Activated B cell treated with CpG ODN at 0.5 μM for 24 hours (primary cell): ENCODE measurements at regions not wholly inside any gene's neighbourhood (a gene's known extent, or its start where the extent isn't known, plus 50 kb on each side); places are given as distances from the start of the nearest gene placed in this dataset.

Source experiments
- ATAC-seq: fragments of 200-7000 bp; cut with Tn5 transposase; one replicate; pipeline ENCODE4 v1.10.0; 2021; ENCODE audit warnings: low read depth, mild to moderate bottlenecking, moderate library complexity
- CTCF ChIA-PET: fragments of 350-600 bp; sonication (Branson Sonifier 250); formaldehyde crosslinking; loops from one replicate; lab custom pipeline; 2021; ENCODE audit warnings: antibody characterized with exemption; lab: Charles Lee
- POLR2A ChIA-PET: fragments of 350-600 bp; sonication (Branson Sonifier 250); formaldehyde crosslinking; loops from one replicate; lab custom pipeline; 2021; ENCODE audit warnings: antibody characterized with exemption; lab: Charles Lee
- DNase-seq: peaks from one replicate; pipeline ENCODE4 v3.0.0; 2022
- H3K27ac Mint-ChIP-seq: one replicate; pipeline ENCODE4 v1.8.0; 2020; ENCODE audit warnings: mixed read lengths
- H3K27me3 Mint-ChIP-seq: one replicate; pipeline ENCODE4 v1.8.0; 2021; ENCODE audit warnings: mixed read lengths
- H3K36me3 Mint-ChIP-seq: one replicate; pipeline ENCODE4 v1.8.0; 2021; ENCODE audit warnings: low read depth, mixed read lengths
- H3K4me1 Mint-ChIP-seq: one replicate; pipeline ENCODE4 v1.8.0; 2021; ENCODE audit warnings: mixed read lengths
- H3K4me3 Mint-ChIP-seq: one replicate; pipeline ENCODE4 v1.8.0; 2020; ENCODE audit warnings: mild to moderate bottlenecking, mixed read lengths
- H3K9me3 Mint-ChIP-seq: one replicate; pipeline ENCODE4 v1.8.0; 2020; ENCODE audit warnings: mixed read lengths
- CTCF ChIP-seq: fragments of 200-600 bp; IDR thresholded peaks from one replicate; pipeline ENCODE4 v1.8.0; 2022; ENCODE audit warnings: antibody characterized with exemption, mild to moderate bottlenecking
- intact Hi-C: fragments of 100-400 bp; cut with micrococcal nuclease; formaldehyde crosslinking; loops from one replicate; pipeline ENCODE4 v1.15.1; 2024

- POLR2A ChIA-PET: no interaction called here
- H3K36me3 Mint-ChIP-seq: no peaks in the 10 kb centered on the region
- no peak for DNase-seq
- H3K9me3 Mint-ChIP-seq: no peaks in the 10 kb centered on the region
- ATAC-seq: no peak
- H3K27me3 Mint-ChIP-seq: no peaks in the 10 kb centered on the region
- intact Hi-C loops: no loop called here
- no peak overlapping the region for H3K4me3 Mint-ChIP-seq
- no peak overlapping the region for H3K27ac Mint-ChIP-seq
- no peaks in the 10 kb centered on the region for H3K4me1 Mint-ChIP-seq
- CTCF ChIA-PET: no interaction called here
- no peak for TF ChIP-seq CTCF
Observed at GRCh38 chr6:130655586-130655985, 171.6 kb upstream of the SMLR1 start.

- intact Hi-C loops: no loop called here
- Mint-ChIP-seq H3K4me1 (no peaks in the 10 kb centered on the region), H3K27ac (no peak overlapping the region), H3K36me3 (no peaks in the 10 kb centered on the region), H3K9me3 (no peaks in the 10 kb centered on the region), H3K27me3 (peaks cover 2% of the 10 kb centered on the region), H3K4me3 (no peak overlapping the region)
- POLR2A ChIA-PET: no interaction called here
- TF ChIP-seq CTCF: no peak
- CTCF ChIA-PET: no interaction called here
- no peak for ATAC-seq
- no peak for DNase-seq
Observed at GRCh38 chr6:130661077-130661476, 166.1 kb upstream of the SMLR1 start.

GRCh38 chr6:130666786-130667185 is 160.4 kb upstream of the SMLR1 start:
- no peak for TF ChIP-seq CTCF
- ChIA-PET CTCF (interaction anchor here (0.6 kb wide), 1 partner anchor 649 kb away, joined by 3 read pairs; no protein-coding TSS in a partner anchor), POLR2A (no interaction called here)
- intact Hi-C loops: no loop called here
- ATAC-seq (no peak), DNase-seq (no peak)
- no peaks in the 10 kb centered on the region for H3K9me3 Mint-ChIP-seq
- H3K36me3 Mint-ChIP-seq: no peaks in the 10 kb centered on the region
- H3K27me3 Mint-ChIP-seq: peaks cover 2% of the 10 kb centered on the region
- H3K27ac Mint-ChIP-seq: no peak overlapping the region
- H3K4me1 Mint-ChIP-seq: no peaks in the 10 kb centered on the region
- no peak overlapping the region for H3K4me3 Mint-ChIP-seq

- no peak for ATAC-seq
- ChIA-PET CTCF (no interaction called here), POLR2A (no interaction called here)
- no peak overlapping the region for H3K4me3 Mint-ChIP-seq
- no peak overlapping the region for H3K27ac Mint-ChIP-seq
- H3K36me3 Mint-ChIP-seq: no peaks in the 10 kb centered on the region
- peaks cover 1% of the 10 kb centered on the region for H3K27me3 Mint-ChIP-seq
- no peaks in the 10 kb centered on the region for H3K9me3 Mint-ChIP-seq
- intact Hi-C loops: no loop called here
- no peaks in the 10 kb centered on the region for H3K4me1 Mint-ChIP-seq
- TF ChIP-seq CTCF: no peak
- no peak for DNase-seq
Observed at GRCh38 chr6:130670142-130670541, 157.1 kb upstream of the SMLR1 start.

- no peaks in the 10 kb centered on the region for H3K4me1 Mint-ChIP-seq
- H3K27me3 Mint-ChIP-seq: no peaks in the 10 kb centered on the region
- no peak for TF ChIP-seq CTCF
- no peaks in the 10 kb centered on the region for H3K9me3 Mint-ChIP-seq
- no peaks in the 10 kb centered on the region for H3K36me3 Mint-ChIP-seq
- intact Hi-C loops: no loop called here
- H3K4me3 Mint-ChIP-seq: no peak overlapping the region
- ATAC-seq: no peak
- CTCF ChIA-PET: no interaction called here
- DNase-seq: no peak
- H3K27ac Mint-ChIP-seq: no peak overlapping the region
- POLR2A ChIA-PET: no interaction called here
Observed at GRCh38 chr6:130671119-130671518, 156.1 kb upstream of the SMLR1 start.
